Panc1 (cell line): ENCODE measurements at regions not wholly inside any gene's neighbourhood (a gene's known extent, or its start where the extent isn't known, plus 50 kb on each side); places are given as distances from the start of the nearest gene placed in this dataset.
"Not testable (repeated sequence)": the region's sequence is repeated elsewhere in the genome, so short reads cannot be mapped to it uniquely, and the experiment has no call there.

ENCODE experiments used
- ATAC-seq: fragments of 200-7000 bp; cut with Tn5 transposase; 2 replicates; pipeline ENCODE4 v1.9.1; 2020; ENCODE audit warnings: mild to moderate bottlenecking, moderate library complexity
- BruUV-seq: library from RNA; stranded (reverse); fragments of 400-500 nt; replicated peaks from 2 replicates; lab custom pipeline; 2021; lab: Mats Ljungman, UMichigan
- CTCF ChIA-PET: fragments of 300-600 bp; sonication (Branson Sonifier 250); formaldehyde crosslinking; loops from one replicate; lab custom pipeline; 2022; ENCODE audit warnings: antibody characterized with exemption; lab: Charles Lee
- POLR2A ChIA-PET: fragments of 300-600 bp; sonication (Branson Sonifier 250); formaldehyde crosslinking; loops from one replicate; lab custom pipeline; 2022; ENCODE audit warnings: antibody characterized with exemption; lab: Charles Lee
- DNase-seq: peaks from one replicate; pipeline ENCODE4 v3.0.0-alpha.2; 2010; ENCODE audit warnings: low read depth, low spot score
- H3K27ac ChIP-seq: 2 replicates; pipeline ENCODE4 v1.5.1; 2011; ENCODE audit warnings: mild to moderate bottlenecking, low read length, inconsistent platforms
- H3K27me3 ChIP-seq: fragments of 200-500 bp; sonication (Bioruptor generic); 2 replicates; pipeline ENCODE4 v1.6.0; 2014; ENCODE audit warnings: low read length, inconsistent platforms; ENCODE audit not compliant: control insufficient read depth, insufficient read depth
- H3K36me3 ChIP-seq: fragments of 200-500 bp; sonication (Bioruptor generic); 2 replicates; pipeline ENCODE4 v1.5.1; 2014; ENCODE audit warnings: inconsistent platforms, mild to moderate bottlenecking, low read length, moderate library complexity; ENCODE audit not compliant: control insufficient read depth, insufficient read depth
- H3K4me1 ChIP-seq: 2 replicates; pipeline ENCODE4 v1.5.1; 2011; ENCODE audit warnings: inconsistent platforms, mild to moderate bottlenecking, low read length, moderate library complexity; ENCODE audit not compliant: control insufficient read depth, insufficient read depth
- H3K4me3 ChIP-seq, 2 experiments: 2 replicates each; pipeline ENCODE4 v1.5.1; 2011 to 2012; ENCODE audit warnings: low read depth in 2 of 2, low read length in 2 of 2, mild to moderate bottlenecking in 2 of 2, inconsistent platforms in 1 of 2, moderate library complexity in 1 of 2
- H3K9me3 ChIP-seq: fragments of 200-500 bp; sonication (Bioruptor generic); 2 replicates; pipeline ENCODE4 v1.5.1; 2014; ENCODE audit warnings: low read depth, mild to moderate bottlenecking, inconsistent platforms, low read length, moderate library complexity; ENCODE audit not compliant: control insufficient read depth, insufficient read depth
- POLR2AphosphoS5 ChIP-seq: IDR thresholded peaks from 2 replicates; pipeline ENCODE4 v1.6.1; 2012; ENCODE audit warnings: mild to moderate bottlenecking, low read depth, low read length, moderate library complexity
- REST ChIP-seq, 2 experiments: IDR thresholded peaks; 2 replicates each; pipeline ENCODE4 v1.6.1; 2011 to 2012; ENCODE audit warnings: low read depth in 2 of 2, control low read depth in 1 of 2, low read length in 1 of 2, mild to moderate bottlenecking in 1 of 2, moderate library complexity in 1 of 2; ENCODE audit not compliant: insufficient read depth in 1 of 2
- SIN3A ChIP-seq: IDR thresholded peaks from 2 replicates; pipeline ENCODE4 v1.6.1; 2012; ENCODE audit warnings: low read depth, mild to moderate bottlenecking, low read length, moderate library complexity, borderline replicate concordance; ENCODE audit not compliant: insufficient read depth
- TCF7L2 ChIP-seq: IDR thresholded peaks from 2 replicates; pipeline ENCODE4 v1.6.1; 2011; ENCODE audit warnings: mild to moderate bottlenecking, low read depth, low read length, inconsistent platforms
- in situ Hi-C: cut with HindIII; loops from 2 replicates; pipeline ENCODE4 v1.10.0; 2016; ENCODE audit warnings: low sequenced_read_pairs, low pct_unique_long_range_greater_than_20kb
- intact Hi-C: fragments of 100-400 bp; cut with micrococcal nuclease; formaldehyde crosslinking; loops from one replicate; pipeline ENCODE4 v1.10.0; 2022; ENCODE audit not compliant: unreplicated experiment
- TF ChIP-seq, protein P1 (sequence below): fragments of 450-650 bp; IDR thresholded peaks from 2 replicates; pipeline ENCODE4 v1.5.1; 2017; ENCODE audit warnings: mild to moderate bottlenecking

DNA sequence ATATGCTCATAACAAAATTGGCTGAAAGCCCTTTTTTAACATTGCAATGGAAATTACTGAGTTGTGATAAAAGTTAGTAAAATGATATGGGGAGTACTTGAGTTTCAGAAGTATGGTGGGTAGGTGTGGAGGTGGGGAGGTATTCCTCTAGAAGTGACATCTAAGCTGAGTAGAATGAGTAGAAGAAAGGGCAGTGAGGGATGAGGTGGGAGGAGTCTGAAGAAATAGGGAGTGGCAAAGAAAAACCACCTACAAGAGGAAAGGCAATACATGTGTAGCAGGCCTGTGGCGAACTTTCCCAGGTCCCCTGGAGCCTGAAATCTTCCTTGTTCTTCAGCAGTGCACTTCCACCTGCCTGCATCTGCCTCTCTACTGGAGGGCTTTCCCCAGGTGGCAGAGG, 52.8 kb upstream of the DIPK2A start:
- intact Hi-C loops = no loop called here
- CTCF ChIA-PET = no interaction called here
- no peak overlapping the region for H3K27ac ChIP-seq
- no TSS peak for BruUV-seq
- H3K4me3 ChIP-seq = no peak overlapping the region
- POLR2A ChIA-PET = no interaction called here
- DNase-seq (no peak), ATAC-seq (no peak)
- H3K4me1 ChIP-seq = no peaks in the 10 kb centered on the region
- no peaks in the 10 kb centered on the region for H3K27me3 ChIP-seq
- TF ChIP-seq SIN3A (no peak), TCF7L2 (no peak), REST (IDR thresholded peaks at IDR 0.05; ENCODE audit: insufficient read depth in 1 of 2, low read depth in 2 of 2, low read length in 1 of 2) (no peak), POLR2AphosphoS5 (no peak)
- TF ChIP-seq, protein P1, sequence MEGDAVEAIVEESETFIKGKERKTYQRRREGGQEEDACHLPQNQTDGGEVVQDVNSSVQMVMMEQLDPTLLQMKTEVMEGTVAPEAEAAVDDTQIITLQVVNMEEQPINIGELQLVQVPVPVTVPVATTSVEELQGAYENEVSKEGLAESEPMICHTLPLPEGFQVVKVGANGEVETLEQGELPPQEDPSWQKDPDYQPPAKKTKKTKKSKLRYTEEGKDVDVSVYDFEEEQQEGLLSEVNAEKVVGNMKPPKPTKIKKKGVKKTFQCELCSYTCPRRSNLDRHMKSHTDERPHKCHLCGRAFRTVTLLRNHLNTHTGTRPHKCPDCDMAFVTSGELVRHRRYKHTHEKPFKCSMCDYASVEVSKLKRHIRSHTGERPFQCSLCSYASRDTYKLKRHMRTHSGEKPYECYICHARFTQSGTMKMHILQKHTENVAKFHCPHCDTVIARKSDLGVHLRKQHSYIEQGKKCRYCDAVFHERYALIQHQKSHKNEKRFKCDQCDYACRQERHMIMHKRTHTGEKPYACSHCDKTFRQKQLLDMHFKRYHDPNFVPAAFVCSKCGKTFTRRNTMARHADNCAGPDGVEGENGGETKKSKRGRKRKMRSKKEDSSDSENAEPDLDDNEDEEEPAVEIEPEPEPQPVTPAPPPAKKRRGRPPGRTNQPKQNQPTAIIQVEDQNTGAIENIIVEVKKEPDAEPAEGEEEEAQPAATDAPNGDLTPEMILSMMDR = no peak
- in situ Hi-C loops = no loop called here
- no peaks in the 10 kb centered on the region for H3K36me3 ChIP-seq
- H3K9me3 ChIP-seq = no peaks in the 10 kb centered on the region

- H3K4me3 ChIP-seq, H3K27me3 ChIP-seq, H3K4me1 ChIP-seq, ATAC-seq, POLR2A ChIA-PET, CTCF ChIA-PET, intact Hi-C loops, in situ Hi-C loops, DNase-seq, BruUV-seq, H3K9me3 ChIP-seq, H3K27ac ChIP-seq, H3K36me3 ChIP-seq: not testable (repeated sequence)
These were observed 50.4 kb upstream of the DIPK2A start for GRCh38 chr3:143921176-143921575.
